CD14-positive monocyte (primary cell): ENCODE measurements at regions not wholly inside any gene's neighbourhood (a gene's known extent, or its start where the extent isn't known, plus 50 kb on each side); places are given as distances from the start of the nearest gene placed in this dataset.

Source experiments
- DNase-seq, 3 donors: peaks; one replicate each; pipeline ENCODE4 v3.0.0-alpha.2; 2011 to 2022
- H2AFZ ChIP-seq: 2 replicates; pipeline ENCODE4 v1.6.0; 2012; ENCODE audit warnings: mild to moderate bottlenecking, low read depth, low read length, inconsistent platforms; ENCODE audit not compliant: insufficient read depth, poor library complexity, severe bottlenecking
- H3K27ac ChIP-seq, 2 donors: 1 replicate in 1 of 2; 2 replicates in 1 of 2; pipeline ENCODE4 v1.5.1; 2012 to 2013; ENCODE audit warnings: low read length in 2 of 2, control low read depth in 1 of 2, inconsistent platforms in 1 of 2, low read depth in 1 of 2, mild to moderate bottlenecking in 1 of 2
- H3K27me3 ChIP-seq, 2 donors: one replicate each; pipeline versions ENCODE4 v1.6.0 to v1.6.1; 2011 to 2013; ENCODE audit warnings: low read length in 2 of 2; ENCODE audit not compliant: control insufficient read depth in 2 of 2, insufficient read depth in 2 of 2
- H3K36me3 ChIP-seq, 2 donors: replicated peaks in 1 of 2; 1 replicate in 1 of 2; 2 replicates in 1 of 2; pipeline versions ENCODE4 v1.5.1 to v1.6.1; 2012 to 2013; ENCODE audit warnings: low read length in 2 of 2, control low read depth in 1 of 2, inconsistent platforms in 1 of 2, mild to moderate bottlenecking in 1 of 2; ENCODE audit not compliant: insufficient read depth in 2 of 2, control insufficient read depth in 1 of 2
- H3K4me1 ChIP-seq, 2 donors: 1 replicate in 1 of 2; 2 replicates in 1 of 2; pipeline versions ENCODE4 v1.5.1 to v1.6.1; 2012 to 2013; ENCODE audit warnings: low read length in 2 of 2, control low read depth in 1 of 2, inconsistent platforms in 1 of 2, mild to moderate bottlenecking in 1 of 2, moderate library complexity in 1 of 2; ENCODE audit not compliant: insufficient read depth in 2 of 2, control insufficient read depth in 1 of 2
- H3K4me2 ChIP-seq: replicated peaks from 2 replicates; pipeline ENCODE3; 2012; ENCODE audit warnings: low read length, moderate library complexity, mild to moderate bottlenecking; ENCODE audit not compliant: poor library complexity, severe bottlenecking; ENCODE audit errors: extremely low read depth
- H3K4me3 ChIP-seq, 3 experiments: fragments of 200-600 bp in 1 of 3; sonication (generic) in 1 of 3; replicated peaks in 1 of 3; 1 replicate in 2 of 3; 2 replicates in 1 of 3; pipeline ENCODE4 v1.5.1; 2011 to 2013; ENCODE audit warnings: low read length in 3 of 3, mild to moderate bottlenecking in 3 of 3, control low read depth in 2 of 3, low read depth in 2 of 3, inconsistent platforms in 1 of 3, moderate library complexity in 1 of 3
- H3K79me2 ChIP-seq: 2 replicates; pipeline ENCODE4 v1.6.0; 2012; ENCODE audit warnings: mild to moderate bottlenecking, control low read depth, inconsistent platforms, low read length, moderate library complexity; ENCODE audit not compliant: insufficient read depth
- H3K9ac ChIP-seq: 2 replicates; pipeline ENCODE4 v1.6.0; 2017; ENCODE audit warnings: low read length, mild to moderate bottlenecking; ENCODE audit not compliant: insufficient read depth, poor library complexity, severe bottlenecking
- H3K9me3 ChIP-seq, 2 donors: replicated peaks in 1 of 2; 1 replicate in 1 of 2; 2 replicates in 1 of 2; pipeline versions ENCODE4 v1.5.1 to v1.6.1; 2012 to 2013; ENCODE audit warnings: low read length in 2 of 2, control low read depth in 1 of 2; ENCODE audit not compliant: control insufficient read depth in 1 of 2, insufficient read depth in 1 of 2
- H4K20me1 ChIP-seq: 2 replicates; pipeline ENCODE4 v1.6.0; 2012; ENCODE audit warnings: mild to moderate bottlenecking, low read length, control low read depth, moderate library complexity; ENCODE audit not compliant: insufficient read depth
- H3K27ac Mint-ChIP-seq, 7 donors: one replicate each; pipeline ENCODE4 v1.8.0; 2020; ENCODE audit warnings: mild to moderate bottlenecking in 7 of 7, mixed read lengths in 7 of 7, moderate library complexity in 6 of 7, inconsistent platforms in 2 of 7
- H3K27me3 Mint-ChIP-seq, 3 donors: one replicate each; pipeline ENCODE4 v1.8.0; 2021 to 2022; ENCODE audit warnings: low read depth in 3 of 3, mild to moderate bottlenecking in 3 of 3, mixed read lengths in 3 of 3, moderate library complexity in 3 of 3, inconsistent platforms in 1 of 3
- H3K36me3 Mint-ChIP-seq, 2 donors: one replicate each; pipeline ENCODE4 v1.8.0; 2020; ENCODE audit warnings: mixed read lengths in 2 of 2, inconsistent platforms in 1 of 2, mild to moderate bottlenecking in 1 of 2
- H3K4me1 Mint-ChIP-seq: one replicate; pipeline ENCODE4 v1.8.0; 2020; ENCODE audit warnings: mild to moderate bottlenecking, mixed read lengths
- H3K4me3 Mint-ChIP-seq, 2 donors: one replicate each; pipeline ENCODE4 v1.8.0; 2020; ENCODE audit warnings: mild to moderate bottlenecking in 2 of 2, mixed read lengths in 2 of 2, moderate library complexity in 1 of 2
- H3K9me3 Mint-ChIP-seq, 7 donors: one replicate each; pipeline ENCODE4 v1.8.0; 2020 to 2022; ENCODE audit warnings: mixed read lengths in 7 of 7, mild to moderate bottlenecking in 6 of 7, moderate library complexity in 6 of 7, inconsistent platforms in 2 of 7
- WGBS: methylation state at CpG from one replicate; pipeline ENCODE4 v1.1.5; 2013; ENCODE audit warnings: missing lambda C conversion rate; ENCODE audit not compliant: insufficient coverage; 5-methylcytosine and 5-hydroxymethylcytosine counted together
- intact Hi-C, 2 donors: fragments of 100-400 bp; cut with micrococcal nuclease; formaldehyde crosslinking; loops; one replicate each; pipeline versions ENCODE4 v1.15.0 to v1.15.1; 2023
- TF ChIP-seq, protein P1 (sequence below): fragments of 200-600 bp; IDR thresholded peaks from one replicate; pipeline ENCODE4 v1.8.0; 2022; ENCODE audit warnings: antibody characterized with exemption, mild to moderate bottlenecking

DNA sequence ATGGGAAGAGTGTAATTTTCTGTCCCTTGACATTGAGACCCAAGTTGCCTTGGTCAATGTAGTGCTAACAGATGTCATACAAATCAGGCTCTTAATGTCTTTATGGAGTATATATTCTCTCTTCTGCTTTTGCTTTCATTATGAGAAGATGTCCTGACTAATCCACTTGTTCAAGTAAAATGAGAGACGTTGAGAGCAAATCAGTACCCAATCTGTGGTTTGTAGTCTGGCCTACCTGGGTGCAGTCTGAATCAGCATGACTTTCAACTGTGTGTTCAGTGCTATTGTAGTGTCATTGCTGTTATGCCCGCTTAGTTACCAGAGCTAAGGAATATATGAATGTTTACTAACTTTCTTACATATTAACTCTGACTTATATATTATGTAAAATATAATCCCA lies 612.4 kb downstream of the ANKRD7 start:
- no peaks in the 10 kb centered on the region for H3K36me3 Mint-ChIP-seq
- H3K4me3 Mint-ChIP-seq: no peak overlapping the region
- no peaks in the 10 kb centered on the region for H3K79me2 ChIP-seq
- no peaks in the 10 kb centered on the region for H3K4me1 Mint-ChIP-seq
- intact Hi-C loops: no loop called here
- H3K4me3 ChIP-seq: no peak overlapping the region
- peaks cover 0 to 6% (median 1%) of the 10 kb centered on the region in 7 donors for H3K9me3 Mint-ChIP-seq
- no peak overlapping the region for H3K27ac Mint-ChIP-seq
- no peaks in the 10 kb centered on the region for H3K4me1 ChIP-seq
- H3K9me3 ChIP-seq: peaks cover 0 to 3% of the 10 kb centered on the region in 2 donors
- no peak overlapping the region for H3K9ac ChIP-seq
- H3K4me2 ChIP-seq: no peak overlapping the region
- H3K27ac ChIP-seq: no peak overlapping the region
- WGBS: 57% methylated on average over 1 of the region's 2 CpGs
- no peak for DNase-seq
- H2AFZ ChIP-seq: no peak overlapping the region
- TF ChIP-seq, protein P1, sequence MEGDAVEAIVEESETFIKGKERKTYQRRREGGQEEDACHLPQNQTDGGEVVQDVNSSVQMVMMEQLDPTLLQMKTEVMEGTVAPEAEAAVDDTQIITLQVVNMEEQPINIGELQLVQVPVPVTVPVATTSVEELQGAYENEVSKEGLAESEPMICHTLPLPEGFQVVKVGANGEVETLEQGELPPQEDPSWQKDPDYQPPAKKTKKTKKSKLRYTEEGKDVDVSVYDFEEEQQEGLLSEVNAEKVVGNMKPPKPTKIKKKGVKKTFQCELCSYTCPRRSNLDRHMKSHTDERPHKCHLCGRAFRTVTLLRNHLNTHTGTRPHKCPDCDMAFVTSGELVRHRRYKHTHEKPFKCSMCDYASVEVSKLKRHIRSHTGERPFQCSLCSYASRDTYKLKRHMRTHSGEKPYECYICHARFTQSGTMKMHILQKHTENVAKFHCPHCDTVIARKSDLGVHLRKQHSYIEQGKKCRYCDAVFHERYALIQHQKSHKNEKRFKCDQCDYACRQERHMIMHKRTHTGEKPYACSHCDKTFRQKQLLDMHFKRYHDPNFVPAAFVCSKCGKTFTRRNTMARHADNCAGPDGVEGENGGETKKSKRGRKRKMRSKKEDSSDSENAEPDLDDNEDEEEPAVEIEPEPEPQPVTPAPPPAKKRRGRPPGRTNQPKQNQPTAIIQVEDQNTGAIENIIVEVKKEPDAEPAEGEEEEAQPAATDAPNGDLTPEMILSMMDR: no peak
- no peaks in the 10 kb centered on the region for H4K20me1 ChIP-seq
- H3K27me3 ChIP-seq: no peaks in the 10 kb centered on the region
- peaks cover 0 to 2% (median 0%) of the 10 kb centered on the region in 3 donors for H3K27me3 Mint-ChIP-seq
- no peaks in the 10 kb centered on the region for H3K36me3 ChIP-seq

DNA sequence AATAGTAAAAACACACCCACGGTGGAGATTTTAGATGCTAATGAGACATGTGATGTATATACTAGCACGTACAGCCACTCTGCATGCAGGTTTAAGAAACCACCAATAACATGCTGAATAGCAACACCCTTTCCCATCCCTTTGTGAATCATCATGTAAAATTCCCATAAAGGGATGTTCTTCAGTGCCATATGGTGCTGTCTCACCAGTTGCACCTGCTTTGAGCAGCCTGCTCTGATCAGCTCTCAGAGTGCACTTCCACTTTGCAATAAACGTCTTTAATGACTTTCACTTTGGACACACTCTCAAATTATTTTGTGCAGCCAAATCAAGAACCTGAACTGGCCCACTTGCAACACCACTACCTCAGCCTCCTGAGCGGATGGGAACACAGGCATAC lies 615.0 kb downstream of the ANKRD7 start:
- Histone ChIP-seq H3K9ac (no peak overlapping the region), H3K79me2 (no peaks in the 10 kb centered on the region), H3K36me3 (no peaks in the 10 kb centered on the region), H2AFZ (no peak overlapping the region), H4K20me1 (no peaks in the 10 kb centered on the region), H3K27me3 (no peaks in the 10 kb centered on the region), H3K27ac (no peak overlapping the region), H3K4me1 (no peaks in the 10 kb centered on the region), H3K9me3 (peaks cover 0 to 3% of the 10 kb centered on the region in 2 donors), H3K4me2 (no peak overlapping the region), H3K4me3 (no peak overlapping the region)
- Mint-ChIP-seq H3K36me3 (no peaks in the 10 kb centered on the region), H3K9me3 (peaks cover 0 to 5% (median 0%) of the 10 kb centered on the region in 7 donors), H3K27ac (no peak overlapping the region), H3K4me1 (no peaks in the 10 kb centered on the region), H3K4me3 (no peak overlapping the region), H3K27me3 (peaks cover 0 to 2% (median 0%) of the 10 kb centered on the region in 3 donors)
- no peak for DNase-seq
- 85% methylated on average over 2 of the region's 4 CpGs for WGBS
- TF ChIP-seq, protein P1: no peak
- intact Hi-C loops: no loop called here
